ENCODE measurements at regions not wholly inside any gene's neighbourhood (a gene's known extent, or its start where the extent isn't known, plus 50 kb on each side); places are given as distances from the start of the nearest gene placed in this dataset.

- TF ChIP-seq, protein P1, sequence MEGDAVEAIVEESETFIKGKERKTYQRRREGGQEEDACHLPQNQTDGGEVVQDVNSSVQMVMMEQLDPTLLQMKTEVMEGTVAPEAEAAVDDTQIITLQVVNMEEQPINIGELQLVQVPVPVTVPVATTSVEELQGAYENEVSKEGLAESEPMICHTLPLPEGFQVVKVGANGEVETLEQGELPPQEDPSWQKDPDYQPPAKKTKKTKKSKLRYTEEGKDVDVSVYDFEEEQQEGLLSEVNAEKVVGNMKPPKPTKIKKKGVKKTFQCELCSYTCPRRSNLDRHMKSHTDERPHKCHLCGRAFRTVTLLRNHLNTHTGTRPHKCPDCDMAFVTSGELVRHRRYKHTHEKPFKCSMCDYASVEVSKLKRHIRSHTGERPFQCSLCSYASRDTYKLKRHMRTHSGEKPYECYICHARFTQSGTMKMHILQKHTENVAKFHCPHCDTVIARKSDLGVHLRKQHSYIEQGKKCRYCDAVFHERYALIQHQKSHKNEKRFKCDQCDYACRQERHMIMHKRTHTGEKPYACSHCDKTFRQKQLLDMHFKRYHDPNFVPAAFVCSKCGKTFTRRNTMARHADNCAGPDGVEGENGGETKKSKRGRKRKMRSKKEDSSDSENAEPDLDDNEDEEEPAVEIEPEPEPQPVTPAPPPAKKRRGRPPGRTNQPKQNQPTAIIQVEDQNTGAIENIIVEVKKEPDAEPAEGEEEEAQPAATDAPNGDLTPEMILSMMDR (IDR thresholded peaks at IDR 0.05; ENCODE audit: low read length), result no peak
- no peak for TF ChIP-seq EZH2 (IDR thresholded peaks at IDR 0.05; ENCODE audit: borderline replicate concordance, low read length)
Measured at GRCh38 chr12:97038131-97038530, 131.1 kb downstream of the NEDD1 start.
